ENCODE measurements at regions not wholly inside any gene's neighbourhood (a gene's known extent, or its start where the extent isn't known, plus 50 kb on each side); places are given as distances from the start of the nearest gene placed in this dataset.
"Not testable (repeated sequence)": the region's sequence is repeated elsewhere in the genome, so short reads cannot be mapped to it uniquely, and the experiment has no call there.

DNA sequence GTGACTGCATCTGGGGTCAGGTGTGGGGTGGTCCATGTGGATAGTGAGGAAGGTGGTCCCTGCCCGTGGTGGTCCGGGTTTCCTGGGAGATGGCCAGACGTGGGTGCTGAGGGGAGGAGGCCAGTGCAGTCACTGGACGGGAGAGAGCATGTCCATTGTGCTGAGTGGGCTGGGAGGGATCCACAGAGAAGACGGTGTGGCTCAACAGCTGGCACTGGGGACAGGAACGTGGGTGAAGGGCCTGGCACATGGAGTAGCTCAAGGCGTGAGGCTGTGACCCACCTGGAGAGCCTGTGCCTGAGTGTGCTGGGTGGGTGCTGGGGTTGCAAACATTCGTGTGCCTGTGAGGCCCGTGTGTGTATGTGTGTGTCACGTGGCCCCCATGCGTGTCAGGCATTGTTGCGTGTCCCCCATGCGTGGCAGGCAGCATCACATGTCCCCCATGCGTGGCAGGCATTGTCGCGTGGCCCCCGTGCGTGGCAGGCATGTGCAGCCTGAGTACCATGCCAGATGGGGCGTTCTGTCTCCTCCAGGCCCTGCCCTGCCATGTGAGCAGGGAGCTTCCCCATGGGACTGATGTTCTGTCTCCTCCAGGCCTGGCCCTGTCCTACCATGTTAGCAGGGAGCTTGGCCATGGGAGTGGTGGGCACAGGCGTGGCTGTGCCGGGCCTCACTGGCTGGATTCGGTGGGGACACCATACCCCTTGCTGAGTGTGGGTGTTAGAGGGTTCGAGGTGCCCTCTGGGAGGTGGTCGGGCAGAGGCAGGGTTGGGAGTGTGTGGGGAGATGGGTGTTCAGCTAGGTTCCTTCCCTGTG is 89.8 kb downstream of the TMEM121 start:
- H3K9me3 ChIP-seq (ENCODE audit: control insufficient read depth, low read depth, low read length); H3K36me3 ChIP-seq (ENCODE audit: control insufficient read depth, insufficient read depth, low read length); H3K27me3 ChIP-seq (ENCODE audit: control insufficient read depth, insufficient read depth, low read length); H3K4me1 ChIP-seq (ENCODE audit: control insufficient read depth, insufficient read depth, low read length); DNase-seq; H3K4me3 ChIP-seq (ENCODE audit: low read length); H3K27ac ChIP-seq (ENCODE audit: low read length): not testable (repeated sequence)
- WGBS (ENCODE audit: insufficient coverage, low lambda C conversion rate) = no CpG with 5 or more reads among the region's 24 CpGs

DNA sequence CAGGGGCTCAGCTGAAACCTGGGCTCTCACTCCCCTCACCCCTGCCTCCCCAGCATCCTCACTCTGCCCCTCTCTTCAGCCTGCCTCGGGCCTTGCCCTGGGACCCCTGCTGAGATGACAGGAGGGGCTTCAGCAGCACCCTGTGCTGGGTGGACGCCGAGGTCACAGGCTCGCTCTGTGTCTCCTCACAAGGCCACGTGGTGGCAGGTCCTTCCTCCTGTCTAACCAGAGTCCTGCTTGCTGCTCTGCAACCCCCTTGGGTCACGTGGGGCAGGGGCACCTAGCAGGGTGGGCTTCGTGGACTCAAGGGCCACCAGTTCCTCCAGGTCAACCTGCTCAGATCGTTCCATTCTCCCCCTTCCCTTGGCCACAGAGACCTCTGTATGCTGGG is 90.4 kb downstream of the TMEM121 start:
- Histone ChIP-seq H3K4me3 (ENCODE audit: low read length) (no peak overlapping the region), H3K27me3 (ENCODE audit: control insufficient read depth, insufficient read depth, low read length) (no peaks in the 10 kb centered on the region), H3K36me3 (ENCODE audit: control insufficient read depth, insufficient read depth, low read length) (no peaks in the 10 kb centered on the region), H3K9me3 (ENCODE audit: control insufficient read depth, low read depth, low read length) (peaks cover 13% of the 10 kb centered on the region), H3K4me1 (ENCODE audit: control insufficient read depth, insufficient read depth, low read length) (no peaks in the 10 kb centered on the region), H3K27ac (ENCODE audit: low read length) (no peak overlapping the region)
- WGBS (ENCODE audit: insufficient coverage, low lambda C conversion rate) = no CpG with 5 or more reads among the region's 8 CpGs
- no peak for DNase-seq

DNA sequence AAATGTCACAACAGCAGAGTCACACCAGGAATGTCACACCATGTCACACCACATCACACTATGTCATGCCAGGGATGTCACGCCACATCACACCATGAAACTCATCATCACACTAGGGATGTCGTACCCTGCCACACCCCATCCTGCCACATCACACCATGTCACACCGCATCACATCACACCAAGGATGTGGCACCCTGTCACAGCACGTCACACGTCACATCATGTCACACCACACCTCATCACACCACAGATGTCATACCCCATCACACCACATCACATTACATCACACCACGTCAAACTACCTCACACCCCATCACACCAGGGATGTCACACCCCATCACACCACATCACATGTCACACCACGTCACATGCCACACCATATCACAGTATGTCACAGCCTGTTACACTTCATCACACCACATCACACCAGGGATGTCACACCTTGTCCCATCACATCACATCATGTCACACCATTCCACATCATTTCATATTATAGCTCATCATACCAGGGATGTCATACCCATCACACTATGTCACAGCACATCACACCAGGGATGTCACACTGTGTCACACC is 90.9 kb downstream of the TMEM121 start:
- no peaks in the 10 kb centered on the region for H3K36me3 ChIP-seq (ENCODE audit: control insufficient read depth, insufficient read depth, low read length)
- no peak overlapping the region for H3K27ac ChIP-seq (ENCODE audit: low read length)
- no CpG with 5 or more reads among the region's 7 CpGs for WGBS (ENCODE audit: insufficient coverage, low lambda C conversion rate)
- no peak for DNase-seq
- no peaks in the 10 kb centered on the region for H3K4me1 ChIP-seq (ENCODE audit: control insufficient read depth, insufficient read depth, low read length)
- H3K4me3 ChIP-seq (ENCODE audit: low read length) = no peak overlapping the region
- no peaks in the 10 kb centered on the region for H3K27me3 ChIP-seq (ENCODE audit: control insufficient read depth, insufficient read depth, low read length)
- H3K9me3 ChIP-seq (ENCODE audit: control insufficient read depth, low read depth, low read length) = peaks cover 13% of the 10 kb centered on the region

DNA sequence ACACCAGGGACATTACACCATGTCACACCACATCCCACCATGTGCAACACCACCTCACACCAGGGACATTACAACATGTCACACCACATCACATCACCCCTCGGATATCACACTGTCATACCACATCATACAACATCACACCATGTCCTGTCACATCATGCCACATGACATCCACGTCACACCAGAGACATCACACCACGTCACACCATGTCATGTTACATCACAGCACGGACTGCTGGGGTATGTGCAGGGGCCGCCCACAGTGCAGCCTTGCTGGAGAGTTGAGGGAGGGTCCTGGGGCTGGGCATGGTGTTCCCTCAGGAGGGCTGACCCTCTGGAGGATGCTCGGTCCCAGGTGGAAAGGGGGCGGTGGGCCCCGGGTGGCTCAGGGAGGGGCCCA is 91.4 kb downstream of the TMEM121 start:
- H3K4me3 ChIP-seq (ENCODE audit: low read length); H3K27ac ChIP-seq (ENCODE audit: low read length); H3K27me3 ChIP-seq (ENCODE audit: control insufficient read depth, insufficient read depth, low read length); H3K4me1 ChIP-seq (ENCODE audit: control insufficient read depth, insufficient read depth, low read length); H3K36me3 ChIP-seq (ENCODE audit: control insufficient read depth, insufficient read depth, low read length); DNase-seq: not testable (repeated sequence)
- WGBS (ENCODE audit: insufficient coverage, low lambda C conversion rate) = no CpG with 5 or more reads among the region's 8 CpGs
- H3K9me3 ChIP-seq (ENCODE audit: control insufficient read depth, low read depth, low read length) = peaks cover 13% of the 10 kb centered on the region

DNA sequence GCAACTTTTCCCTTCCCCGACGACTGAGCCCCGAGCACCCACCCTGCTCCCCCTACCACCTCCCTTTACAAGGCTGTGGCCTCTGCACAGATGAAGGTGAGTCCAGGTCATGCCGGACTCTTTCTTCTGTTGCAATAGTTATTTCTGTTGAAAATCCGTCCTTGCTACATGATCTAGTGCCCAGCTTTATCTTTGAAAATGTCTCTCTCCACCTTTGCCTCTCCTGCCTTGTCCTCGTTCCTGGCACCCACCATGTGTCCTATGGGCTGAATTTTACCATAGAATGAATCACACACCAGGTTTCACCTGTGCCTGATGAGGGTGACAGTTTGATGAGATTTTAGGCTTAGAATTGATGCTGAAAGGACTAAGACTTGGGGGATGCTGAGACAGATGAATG is 92.9 kb downstream of the TMEM121 start:
- not testable (repeated sequence) for H3K36me3 ChIP-seq (ENCODE audit: control insufficient read depth, insufficient read depth, low read length); H3K4me1 ChIP-seq (ENCODE audit: control insufficient read depth, insufficient read depth, low read length); H3K27ac ChIP-seq (ENCODE audit: low read length); H3K27me3 ChIP-seq (ENCODE audit: control insufficient read depth, insufficient read depth, low read length); H3K4me3 ChIP-seq (ENCODE audit: low read length); DNase-seq
- peaks cover 13% of the 10 kb centered on the region for H3K9me3 ChIP-seq (ENCODE audit: control insufficient read depth, low read depth, low read length)
- 75% methylated on average over 1 of the region's 6 CpGs for WGBS (ENCODE audit: insufficient coverage, low lambda C conversion rate)

DNA sequence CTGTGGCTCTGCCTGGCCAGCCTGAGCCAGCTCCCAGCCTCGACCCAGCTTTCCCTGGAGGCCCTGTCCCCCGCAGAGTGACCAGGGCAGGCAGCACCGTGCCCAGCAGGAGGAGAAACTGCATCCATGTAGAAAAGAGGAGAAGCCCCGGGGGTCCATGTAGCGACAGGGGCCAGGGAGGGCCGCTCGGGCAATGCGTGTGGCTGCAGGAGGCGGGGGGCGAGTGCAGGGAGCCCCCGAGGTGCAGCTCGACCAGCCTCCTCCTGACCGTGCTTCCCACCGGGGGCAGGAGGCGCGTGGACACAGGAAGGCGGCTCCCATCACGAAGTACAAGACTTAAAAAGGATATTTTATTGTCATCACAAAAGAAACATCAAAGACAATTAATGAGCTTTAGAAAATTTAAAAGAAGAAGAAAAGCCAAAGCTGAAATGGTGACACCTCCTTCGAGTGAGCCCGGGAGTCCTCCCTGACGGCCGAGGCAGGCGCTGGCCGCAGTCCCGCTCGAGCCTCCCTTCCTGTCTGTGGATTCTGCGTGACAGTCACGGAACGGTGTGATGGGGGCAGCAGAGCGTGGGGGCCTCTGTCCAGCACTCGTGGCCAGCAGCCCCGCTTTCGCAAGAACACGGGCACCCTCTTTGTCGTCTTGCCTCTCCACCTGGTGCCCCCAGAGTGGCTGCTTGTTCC is 93.9 kb downstream of the TMEM121 start:
- not testable (repeated sequence) for H3K27me3 ChIP-seq (ENCODE audit: control insufficient read depth, insufficient read depth, low read length); H3K4me1 ChIP-seq (ENCODE audit: control insufficient read depth, insufficient read depth, low read length); DNase-seq; H3K27ac ChIP-seq (ENCODE audit: low read length); H3K4me3 ChIP-seq (ENCODE audit: low read length); H3K36me3 ChIP-seq (ENCODE audit: control insufficient read depth, insufficient read depth, low read length)
- WGBS (ENCODE audit: insufficient coverage, low lambda C conversion rate) = no CpG with 5 or more reads among the region's 35 CpGs
- peaks cover 13% of the 10 kb centered on the region for H3K9me3 ChIP-seq (ENCODE audit: control insufficient read depth, low read depth, low read length)

DNA sequence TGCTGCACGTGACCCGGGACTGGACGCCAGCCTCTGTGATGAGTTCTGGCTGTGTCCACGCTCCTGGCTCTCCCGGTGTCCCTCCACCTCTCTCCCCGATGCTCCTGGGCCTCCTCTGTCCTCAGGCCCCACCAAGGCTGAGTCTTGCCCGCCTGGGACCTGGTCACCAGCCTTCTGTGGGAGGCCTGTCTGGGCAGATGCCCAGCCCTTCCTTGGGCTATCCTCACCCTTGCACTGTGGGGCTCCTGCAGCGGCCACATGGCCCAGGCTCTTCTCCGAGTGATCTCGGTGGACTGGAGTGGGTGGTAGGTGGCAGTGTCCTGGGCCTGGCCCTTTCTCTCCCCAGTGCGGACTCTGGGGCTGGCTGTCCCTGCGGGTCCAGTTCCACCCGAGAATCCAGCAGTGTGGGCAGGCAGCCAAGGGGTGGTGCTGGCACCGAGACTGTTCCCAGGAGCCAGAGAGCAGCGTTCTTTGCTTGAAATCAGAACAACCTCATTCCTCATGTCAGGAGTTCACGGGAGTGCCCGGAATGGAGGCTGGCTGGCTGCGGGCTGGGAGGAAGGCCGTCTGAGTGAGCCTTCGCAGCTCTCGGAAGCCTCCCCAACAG is 94.6 kb downstream of the TMEM121 start:
- H3K36me3 ChIP-seq (ENCODE audit: control insufficient read depth, insufficient read depth, low read length); H3K27me3 ChIP-seq (ENCODE audit: control insufficient read depth, insufficient read depth, low read length); H3K27ac ChIP-seq (ENCODE audit: low read length); DNase-seq; H3K4me1 ChIP-seq (ENCODE audit: control insufficient read depth, insufficient read depth, low read length); H3K4me3 ChIP-seq (ENCODE audit: low read length): not testable (repeated sequence)
- WGBS (ENCODE audit: insufficient coverage, low lambda C conversion rate) = no CpG with 5 or more reads among the region's 21 CpGs
- H3K9me3 ChIP-seq (ENCODE audit: control insufficient read depth, low read depth, low read length) = peaks cover 13% of the 10 kb centered on the region

DNA sequence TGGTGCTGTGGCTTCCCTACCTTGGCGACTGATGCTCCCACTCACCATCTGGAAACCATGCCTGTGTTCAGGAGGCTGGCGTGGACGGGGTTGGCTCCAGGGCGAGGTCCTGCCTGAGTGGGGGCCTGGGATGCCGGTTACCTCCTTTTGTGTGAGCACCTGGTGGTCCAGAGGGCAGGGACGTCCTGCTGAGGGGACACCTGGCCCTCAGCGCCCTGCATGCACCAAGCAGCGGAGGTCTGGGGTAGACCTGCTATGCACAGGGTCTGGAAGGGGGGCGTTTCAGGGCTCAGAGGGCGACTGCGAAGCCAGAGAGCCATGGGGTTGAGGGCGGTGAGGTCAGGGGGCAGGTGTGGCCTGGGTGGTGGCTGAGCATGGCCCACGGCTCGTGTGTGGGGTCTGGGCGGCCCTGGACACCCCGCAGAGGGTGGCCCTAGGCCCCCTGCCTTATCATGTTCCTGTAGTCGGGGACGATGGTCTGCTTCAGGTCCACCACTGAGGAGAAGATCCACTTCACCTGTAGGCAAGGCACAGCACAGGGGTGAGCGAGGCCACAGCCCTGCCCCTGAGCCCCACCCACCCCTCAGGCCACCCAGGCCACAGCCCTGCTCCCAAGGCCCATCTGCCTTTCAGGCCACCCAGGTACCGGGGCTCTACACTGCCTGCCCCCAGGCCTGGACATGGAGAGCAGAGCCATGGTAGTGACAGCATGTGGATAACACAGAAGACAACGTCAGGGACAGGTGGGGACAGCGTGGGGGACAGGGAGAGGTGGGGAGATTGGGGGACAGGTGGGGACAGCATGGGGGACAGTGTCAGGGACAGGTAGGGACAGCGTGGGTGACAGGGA is 95.3 kb downstream of the TMEM121 start:
- not testable (repeated sequence) for DNase-seq; H3K9me3 ChIP-seq (ENCODE audit: control insufficient read depth, low read depth, low read length); H3K27me3 ChIP-seq (ENCODE audit: control insufficient read depth, insufficient read depth, low read length); H3K27ac ChIP-seq (ENCODE audit: low read length); H3K4me3 ChIP-seq (ENCODE audit: low read length); H3K4me1 ChIP-seq (ENCODE audit: control insufficient read depth, insufficient read depth, low read length); H3K36me3 ChIP-seq (ENCODE audit: control insufficient read depth, insufficient read depth, low read length)
- 60% methylated on average over 1 of the region's 23 CpGs for WGBS (ENCODE audit: insufficient coverage, low lambda C conversion rate)

DNA sequence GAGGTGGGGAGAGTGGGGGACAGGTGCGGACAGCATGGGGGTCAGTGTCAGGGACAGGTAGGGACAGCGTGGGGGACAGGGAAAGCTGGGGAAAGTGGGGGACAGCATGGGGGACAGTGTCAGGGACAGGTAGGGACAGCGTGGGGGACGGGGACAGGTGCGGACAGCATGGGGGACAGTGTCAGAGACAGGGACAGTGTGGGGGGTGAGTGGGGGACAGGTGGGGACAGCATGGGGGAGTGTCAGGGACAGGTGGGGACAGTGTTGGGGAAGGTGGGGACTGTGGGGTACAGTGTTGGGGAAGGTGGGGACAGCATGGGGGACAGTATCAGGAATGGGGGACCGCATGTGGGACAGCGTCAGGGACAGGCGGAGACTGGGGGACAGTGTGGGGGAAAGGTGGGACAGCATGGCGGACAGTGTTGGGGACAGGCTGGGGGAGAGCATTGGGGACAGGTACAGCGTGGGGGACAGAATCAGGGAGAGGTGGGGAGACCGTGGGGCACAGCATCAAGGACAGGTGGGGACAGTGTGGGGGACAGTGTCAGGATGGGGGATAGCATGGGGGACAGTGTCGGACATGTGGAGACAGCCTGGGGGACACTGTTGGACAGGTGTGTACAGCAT is 96.1 kb downstream of the TMEM121 start:
- no peak for DNase-seq
- WGBS (ENCODE audit: insufficient coverage, low lambda C conversion rate) = 90% methylated on average over 2 of the region's 12 CpGs
- no peaks in the 10 kb centered on the region for H3K36me3 ChIP-seq (ENCODE audit: control insufficient read depth, insufficient read depth, low read length)
- H3K27ac ChIP-seq (ENCODE audit: low read length) = no peak overlapping the region
- peaks cover 4% of the 10 kb centered on the region for H3K9me3 ChIP-seq (ENCODE audit: control insufficient read depth, low read depth, low read length)
- no peaks in the 10 kb centered on the region for H3K4me1 ChIP-seq (ENCODE audit: control insufficient read depth, insufficient read depth, low read length)
- H3K4me3 ChIP-seq (ENCODE audit: low read length) = no peak overlapping the region
- H3K27me3 ChIP-seq (ENCODE audit: control insufficient read depth, insufficient read depth, low read length) = no peaks in the 10 kb centered on the region

Data from large intestine (tissue), 3 donors.